ENCODE measurements at regions not wholly inside any gene's neighbourhood (a gene's known extent, or its start where the extent isn't known, plus 50 kb on each side); places are given as distances from the start of the nearest gene placed in this dataset.
"Not testable (repeated sequence)": the region's sequence is repeated elsewhere in the genome, so short reads cannot be mapped to it uniquely, and the experiment has no call there.

DNA sequence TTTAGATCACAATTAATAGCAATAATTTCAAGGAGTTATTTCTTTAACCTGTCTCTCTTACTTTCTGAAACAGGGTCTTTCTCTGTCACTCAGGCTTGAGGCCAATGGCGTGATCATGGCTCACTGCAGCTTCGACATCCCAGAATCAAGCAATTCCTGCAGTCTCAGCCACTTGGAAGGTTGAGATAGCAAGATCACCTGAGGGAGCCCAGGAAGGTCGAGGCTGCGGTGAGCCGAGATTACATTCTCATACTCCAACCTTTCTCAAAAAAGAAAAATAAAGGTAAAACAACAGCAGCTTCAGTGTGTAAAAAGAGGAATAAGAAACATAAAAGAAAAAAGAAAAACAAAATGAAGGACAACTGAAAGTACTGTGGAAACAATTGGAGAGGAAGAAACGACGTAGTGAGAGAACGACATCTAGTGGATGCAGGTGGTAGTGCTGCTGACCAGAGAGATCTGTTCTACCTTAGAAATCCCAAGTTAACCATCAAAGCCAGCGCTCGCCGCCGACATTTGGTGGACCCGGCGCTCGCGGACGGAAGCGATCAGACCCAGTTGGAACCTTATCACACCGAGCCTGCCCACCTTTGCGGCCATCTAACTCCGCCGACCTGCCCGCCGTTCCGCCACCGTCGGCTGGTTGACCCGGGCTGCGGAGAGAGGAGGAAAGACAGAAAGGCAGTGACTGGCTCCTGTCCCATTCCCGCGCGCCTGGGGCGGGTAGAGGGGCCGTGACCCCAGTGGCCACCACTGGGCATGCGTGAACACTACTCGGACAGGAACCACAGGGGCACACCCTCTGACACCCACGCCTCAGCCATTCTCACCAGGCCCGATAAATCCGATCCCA is 196.1 kb downstream of the ALG10 start:
- in situ Hi-C loops (cut with MboI; ENCODE audit: low sequenced_read_pairs, unreplicated experiment) = loop anchor here (10.0 kb wide), 1 partner anchor 94 kb away; no protein-coding TSS in a partner anchor
- peak; percentile 74 for DNase-seq (ENCODE audit: low spot score)
- TF ChIP-seq, protein P1, sequence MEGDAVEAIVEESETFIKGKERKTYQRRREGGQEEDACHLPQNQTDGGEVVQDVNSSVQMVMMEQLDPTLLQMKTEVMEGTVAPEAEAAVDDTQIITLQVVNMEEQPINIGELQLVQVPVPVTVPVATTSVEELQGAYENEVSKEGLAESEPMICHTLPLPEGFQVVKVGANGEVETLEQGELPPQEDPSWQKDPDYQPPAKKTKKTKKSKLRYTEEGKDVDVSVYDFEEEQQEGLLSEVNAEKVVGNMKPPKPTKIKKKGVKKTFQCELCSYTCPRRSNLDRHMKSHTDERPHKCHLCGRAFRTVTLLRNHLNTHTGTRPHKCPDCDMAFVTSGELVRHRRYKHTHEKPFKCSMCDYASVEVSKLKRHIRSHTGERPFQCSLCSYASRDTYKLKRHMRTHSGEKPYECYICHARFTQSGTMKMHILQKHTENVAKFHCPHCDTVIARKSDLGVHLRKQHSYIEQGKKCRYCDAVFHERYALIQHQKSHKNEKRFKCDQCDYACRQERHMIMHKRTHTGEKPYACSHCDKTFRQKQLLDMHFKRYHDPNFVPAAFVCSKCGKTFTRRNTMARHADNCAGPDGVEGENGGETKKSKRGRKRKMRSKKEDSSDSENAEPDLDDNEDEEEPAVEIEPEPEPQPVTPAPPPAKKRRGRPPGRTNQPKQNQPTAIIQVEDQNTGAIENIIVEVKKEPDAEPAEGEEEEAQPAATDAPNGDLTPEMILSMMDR (IDR thresholded peaks at IDR 0.05; ENCODE audit: borderline replicate concordance, control extremely low read depth, extremely low read depth, insufficient read depth, missing control alignments) = peak; percentile 70

DNA sequence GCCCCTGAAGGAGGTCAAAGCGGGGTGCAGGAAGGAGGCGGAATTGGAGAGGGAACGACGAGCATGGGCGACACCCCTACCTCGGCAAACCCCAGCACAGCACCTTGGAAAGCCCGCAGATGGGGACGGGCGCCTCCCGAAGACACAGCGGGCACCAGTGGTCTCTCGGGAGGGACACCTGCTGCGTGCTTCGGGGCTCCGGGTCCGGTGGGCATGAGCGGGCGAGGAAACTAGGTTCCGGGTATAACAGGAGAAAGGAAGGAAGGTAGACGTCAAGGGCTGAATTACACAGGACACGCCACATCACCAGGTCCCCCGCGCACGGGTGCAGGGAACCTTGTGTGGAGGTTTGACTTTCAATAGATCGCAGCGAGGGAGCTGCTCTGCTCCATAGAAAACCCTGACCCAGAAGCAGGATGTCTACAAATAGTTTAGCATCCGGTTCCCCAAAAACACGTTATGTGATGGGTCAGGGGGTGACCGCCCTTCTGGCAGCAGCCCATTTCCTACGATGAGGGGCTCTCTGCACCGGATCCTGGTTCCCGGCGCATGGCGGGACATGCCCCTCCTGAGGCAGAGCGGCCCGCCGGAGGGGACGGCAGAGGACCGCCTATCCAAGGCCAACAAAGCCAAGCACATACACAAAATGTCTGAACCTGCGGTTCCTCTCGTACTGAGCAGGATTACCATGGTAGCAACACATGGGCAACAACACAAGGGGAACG is 196.9 kb downstream of the ALG10 start:
- TF ChIP-seq, protein P1 (IDR thresholded peaks at IDR 0.05; ENCODE audit: borderline replicate concordance, control extremely low read depth, extremely low read depth, insufficient read depth, missing control alignments) = no peak
- in situ Hi-C loops (cut with MboI; ENCODE audit: low sequenced_read_pairs, unreplicated experiment) = loop anchor here (10.0 kb wide), 1 partner anchor 94 kb away; no protein-coding TSS in a partner anchor
- no peak for DNase-seq (ENCODE audit: low spot score)

DNA sequence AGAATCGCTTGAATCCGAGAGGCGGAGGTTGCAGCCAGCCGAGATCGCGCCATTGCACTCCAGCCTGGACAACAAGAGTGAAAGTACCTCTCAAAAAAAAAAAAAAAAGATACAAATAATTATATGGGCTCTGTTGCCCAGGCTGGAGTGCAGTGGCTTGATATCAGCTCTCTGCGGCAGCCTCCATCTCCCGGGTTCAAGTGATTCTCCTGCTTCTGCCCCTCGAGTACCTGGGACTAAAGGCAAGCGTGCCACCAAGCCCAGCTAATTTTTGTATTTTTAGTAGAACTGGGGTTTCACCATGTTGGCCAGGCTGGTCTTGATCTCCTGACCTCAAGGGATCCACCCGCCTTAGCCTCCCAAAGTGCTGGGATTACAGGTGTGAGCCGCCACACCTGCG is 197.8 kb downstream of the ALG10 start:
- in situ Hi-C loops (cut with MboI; ENCODE audit: low sequenced_read_pairs, unreplicated experiment); DNase-seq (ENCODE audit: low spot score): not testable (repeated sequence)

- TF ChIP-seq, protein P1 (IDR thresholded peaks at IDR 0.05; ENCODE audit: borderline replicate concordance, control extremely low read depth, extremely low read depth, insufficient read depth, missing control alignments) = no peak
- DNase-seq (ENCODE audit: low spot score) = no peak
- in situ Hi-C loops (cut with MboI; ENCODE audit: low sequenced_read_pairs, unreplicated experiment) = no loop called here
Observed at GRCh38 chr12:34223640-34224039, 201.3 kb downstream of the ALG10 start.

GRCh38 chr12:34226044-34226443 is 203.7 kb downstream of the ALG10 start:
- in situ Hi-C loops (cut with MboI; ENCODE audit: low sequenced_read_pairs, unreplicated experiment); DNase-seq (ENCODE audit: low spot score): not testable (repeated sequence)

DNA sequence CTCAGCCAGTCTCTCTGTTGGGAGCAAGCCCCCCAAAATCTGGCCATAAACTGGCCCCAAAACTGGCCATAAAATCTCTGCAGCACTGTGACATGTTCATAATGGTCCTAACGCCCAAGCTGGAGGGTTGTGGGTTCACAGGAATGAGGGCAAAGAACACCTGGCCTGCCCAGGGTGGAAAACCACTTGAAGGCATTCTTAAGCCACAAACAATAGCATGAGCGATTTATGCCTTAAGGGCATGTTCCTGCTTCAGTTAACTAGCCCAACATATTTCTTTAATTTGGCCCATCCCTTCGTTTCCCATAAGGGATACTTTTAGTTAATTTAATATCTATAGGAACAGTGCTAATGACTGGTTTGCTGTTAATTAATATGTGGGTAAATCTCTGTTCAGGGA is 205.8 kb downstream of the ALG10 start:
- in situ Hi-C loops (cut with MboI; ENCODE audit: low sequenced_read_pairs, unreplicated experiment); DNase-seq (ENCODE audit: low spot score): not testable (repeated sequence)

DNA sequence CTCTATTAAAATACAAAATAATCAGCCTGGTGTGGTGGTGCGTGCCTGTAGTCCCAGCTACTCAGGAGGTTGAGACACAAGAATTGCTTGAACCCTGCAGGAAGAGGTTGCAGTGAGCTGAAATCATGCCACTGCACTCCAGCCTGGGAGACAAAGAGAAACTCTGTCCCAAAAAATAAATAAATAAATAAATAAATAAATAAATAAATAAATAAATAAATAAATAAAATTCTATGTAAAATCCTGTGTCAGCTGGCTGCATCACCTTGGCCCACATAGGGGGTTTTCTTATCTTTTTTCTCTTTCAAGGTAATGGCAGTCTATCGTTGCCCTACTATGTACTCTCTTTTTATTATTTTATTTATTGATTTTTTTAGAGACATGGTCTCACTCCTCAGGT is 206.7 kb downstream of the ALG10 start:
- in situ Hi-C loops (cut with MboI; ENCODE audit: low sequenced_read_pairs, unreplicated experiment); DNase-seq (ENCODE audit: low spot score): not testable (repeated sequence)

- TF ChIP-seq, protein P1 (IDR thresholded peaks at IDR 0.05; ENCODE audit: borderline replicate concordance, control extremely low read depth, extremely low read depth, insufficient read depth, missing control alignments) = no peak
- no peak for DNase-seq (ENCODE audit: low spot score)
- in situ Hi-C loops (cut with MboI; ENCODE audit: low sequenced_read_pairs, unreplicated experiment) = no loop called here
Observed at GRCh38 chr12:34233618-34234017, 211.3 kb downstream of the ALG10 start.
